HCT116 (cell line): ENCODE measurements at regions not wholly inside any gene's neighbourhood (a gene's known extent, or its start where the extent isn't known, plus 50 kb on each side); places are given as distances from the start of the nearest gene placed in this dataset.

Experiments
- ATAC-seq: fragments of 200-7000 bp; cut with Tn5 transposase; 2 replicates; pipeline ENCODE4 v1.9.1; 2020; ENCODE audit warnings: mild to moderate bottlenecking, moderate library complexity
- BruUV-seq: library from RNA; stranded (reverse); fragments of 400-500 nt; replicated peaks from 2 replicates; lab custom pipeline; 2021; lab: Mats Ljungman, UMichigan
- CTCF ChIA-PET: fragments of 300-600 bp; sonication (Branson Sonifier 250); formaldehyde crosslinking; loops from one replicate; lab custom pipeline; 2021; ENCODE audit warnings: antibody characterized with exemption; lab: Charles Lee
- POLR2A ChIA-PET: fragments of 300-600, 350-600 bp; sonication (Branson Sonifier 250); formaldehyde crosslinking; loops from one replicate; lab custom pipeline; 2021; ENCODE audit warnings: antibody characterized with exemption; lab: Charles Lee
- RAD21 ChIA-PET, 2 experiments: fragments of 300-600 bp; sonication (Branson Sonifier 250); formaldehyde crosslinking; loops; one replicate each; lab custom pipeline; 2023; ENCODE audit warnings: low total read pairs in 2 of 2; ENCODE audit not compliant: uncharacterized antibody in 2 of 2, unreplicated experiment in 2 of 2, low non-redundant PET in 1 of 2; lab: Charles Lee
- DNase-seq: peaks from one replicate; pipeline ENCODE4 v3.0.0-alpha.2; 2010; ENCODE audit warnings: low read depth, low spot score
- H2AFZ ChIP-seq: fragments of 200-600 bp; shearing (Covaris generic), sonication (generic); 2 replicates; pipeline ENCODE4 v1.6.1; 2017; ENCODE audit warnings: low read depth, mixed run types, mixed read lengths, antibody characterized with exemption, low read length; ENCODE audit not compliant: poor library complexity, severe bottlenecking
- H3K27ac ChIP-seq: 2 replicates; pipeline ENCODE4 v1.5.1; 2012; ENCODE audit warnings: low read depth, low read length
- H3K27me3 ChIP-seq: fragments of 200-600 bp; sonication (generic); 2 replicates; pipeline ENCODE4 v1.6.1; 2016; ENCODE audit warnings: mixed run types, low read length, mixed read lengths; ENCODE audit not compliant: insufficient read depth
- H3K36me3 ChIP-seq, 2 experiments: fragments of 200-500 bp in 1 of 2; fragments of 200-600 bp in 1 of 2; sonication (Bioruptor generic) in 1 of 2; sonication (generic) in 1 of 2; 2 replicates each; pipeline versions ENCODE4 v1.5.1 to v1.6.1; 2014 to 2016; ENCODE audit warnings: low read length in 2 of 2, inconsistent platforms in 1 of 2, mixed read lengths in 1 of 2, mixed run types in 1 of 2; ENCODE audit not compliant: insufficient read depth in 2 of 2, control insufficient read depth in 1 of 2
- H3K4me1 ChIP-seq, 2 experiments: fragments of 200-600 bp in 1 of 2; sonication (generic) in 1 of 2; 2 replicates each; pipeline versions ENCODE4 v1.5.1 to v1.6.1; 2012 to 2017; ENCODE audit warnings: low read length in 2 of 2, inconsistent platforms in 1 of 2, mild to moderate bottlenecking in 1 of 2, mixed read lengths in 1 of 2, mixed run types in 1 of 2, moderate library complexity in 1 of 2; ENCODE audit not compliant: insufficient read depth in 2 of 2, control insufficient read depth in 1 of 2
- H3K4me2 ChIP-seq: fragments of 200-600 bp; sonication (generic); 2 replicates; pipeline ENCODE4 v1.6.1; 2017; ENCODE audit warnings: mixed run types, low read length, mixed read lengths
- H3K4me3 ChIP-seq, 2 experiments: fragments of 200-600 bp in 1 of 2; sonication (generic) in 1 of 2; replicated peaks in 1 of 2; 2 replicates each; pipeline ENCODE4 v1.5.1; 2011 to 2016; ENCODE audit warnings: low read length in 2 of 2, control low read depth in 1 of 2, low read depth in 1 of 2, mild to moderate bottlenecking in 1 of 2, mixed read lengths in 1 of 2, mixed run types in 1 of 2
- H3K79me2 ChIP-seq: fragments of 200-600 bp; sonication (generic); 2 replicates; pipeline ENCODE4 v1.6.1; 2017; ENCODE audit warnings: mild to moderate bottlenecking, mixed run types, low read length, moderate library complexity, mixed read lengths; ENCODE audit not compliant: insufficient read depth
- H3K9ac ChIP-seq: fragments of 200-600 bp; sonication (generic); 2 replicates; pipeline ENCODE4 v1.6.1; 2016; ENCODE audit warnings: low read length, mixed read lengths
- H3K9me2 ChIP-seq: fragments of 200-600 bp; sonication (generic), shearing (Covaris generic); 2 replicates; pipeline ENCODE4 v1.6.1; 2017; ENCODE audit warnings: mixed run types, mild to moderate bottlenecking, moderate library complexity; ENCODE audit not compliant: insufficient read depth
- H3K9me3 ChIP-seq, 2 experiments: fragments of 200-500 bp in 1 of 2; fragments of 200-600 bp in 1 of 2; sonication (Bioruptor generic) in 1 of 2; sonication (generic) in 1 of 2; 2 replicates each; pipeline ENCODE4 v1.6.1; 2014 to 2017; ENCODE audit warnings: low read length in 2 of 2, mixed read lengths in 2 of 2, inconsistent platforms in 1 of 2, low read depth in 1 of 2, mild to moderate bottlenecking in 1 of 2, mixed run types in 1 of 2, moderate library complexity in 1 of 2; ENCODE audit not compliant: control insufficient read depth in 1 of 2, insufficient read depth in 1 of 2
- H4K20me1 ChIP-seq: fragments of 200-600 bp; sonication (generic), shearing (Covaris generic); 2 replicates; pipeline ENCODE4 v1.6.1; 2017; ENCODE audit warnings: mixed run types, mild to moderate bottlenecking, moderate library complexity; ENCODE audit not compliant: insufficient read depth
- CTCF ChIP-seq, 3 experiments: fragments of 200-600 bp in 1 of 3; sonication (generic) in 1 of 3; IDR thresholded peaks in 2 of 3; conservative IDR thresholded peaks in 1 of 3; 2 replicates each; pipeline ENCODE4 v1.5.1; 2012 to 2017; ENCODE audit warnings: low read depth in 2 of 3, low read length in 2 of 3, antibody characterized with exemption in 1 of 3, borderline replicate concordance in 1 of 3, control low read depth in 1 of 3, mild to moderate bottlenecking in 1 of 3, mixed read lengths in 1 of 3, mixed run types in 1 of 3, moderate library complexity in 1 of 3; ENCODE audit not compliant: insufficient read depth in 1 of 3
- EGR1 ChIP-seq: IDR thresholded peaks from 2 replicates; pipeline ENCODE4 v1.6.1; 2012; ENCODE audit warnings: low read depth
- ELF1 ChIP-seq: IDR thresholded peaks from 2 replicates; pipeline ENCODE4 v1.6.1; 2012; ENCODE audit warnings: low read depth, borderline replicate concordance
- EZH2 ChIP-seq: fragments of 200-600 bp; sonication (generic); IDR thresholded peaks from 2 replicates; pipeline ENCODE4 v1.6.1; 2017; ENCODE audit warnings: antibody characterized with exemption, mixed run types
- EZH2phosphoT487 ChIP-seq: fragments of 200-600 bp; IDR thresholded peaks from 2 replicates; pipeline ENCODE4 v1.6.1; 2018; ENCODE audit warnings: antibody characterized with exemption, borderline replicate concordance
- FOSL1 ChIP-seq: IDR thresholded peaks from 2 replicates; pipeline ENCODE4 v1.6.1; 2012; ENCODE audit warnings: low read depth
- JUND ChIP-seq: IDR thresholded peaks from 2 replicates; pipeline ENCODE4 v1.6.1; 2012
- POLR2A ChIP-seq: IDR thresholded peaks from 2 replicates; pipeline ENCODE4 v1.7.0; 2011; ENCODE audit warnings: borderline replicate concordance; ENCODE audit not compliant: insufficient read depth, insufficient read length; ENCODE audit errors: extremely low read depth
- POLR2AphosphoS5 ChIP-seq: IDR thresholded peaks from 2 replicates; pipeline ENCODE4 v1.6.1; 2011; ENCODE audit warnings: mild to moderate bottlenecking, low read depth, low read length, moderate library complexity
- REST ChIP-seq: IDR thresholded peaks from 2 replicates; pipeline ENCODE4 v1.6.1; 2012; ENCODE audit warnings: low read depth
- SIN3A ChIP-seq: IDR thresholded peaks from 2 replicates; pipeline ENCODE4 v1.6.1; 2012; ENCODE audit warnings: low read depth
- TCF7L2 ChIP-seq: IDR thresholded peaks from 2 replicates; pipeline ENCODE4 v1.7.0; 2011; ENCODE audit warnings: borderline replicate concordance, inconsistent platforms; ENCODE audit not compliant: insufficient read depth, insufficient read length; ENCODE audit errors: extremely low read depth
- ZBTB33 ChIP-seq: IDR thresholded peaks from 2 replicates; pipeline ENCODE4 v1.6.1; 2011; ENCODE audit warnings: mild to moderate bottlenecking, low read length, moderate library complexity; ENCODE audit not compliant: insufficient replicate concordance; ENCODE audit errors: extremely low read depth
- ZFX ChIP-seq: fragments of 450-650 bp; IDR thresholded peaks from 2 replicates; pipeline ENCODE4 v1.6.1; 2017
- intact Hi-C: fragments of 100-400 bp; cut with micrococcal nuclease; formaldehyde crosslinking; loops from 2 replicates; pipeline ENCODE4 v1.10.0; 2022

- H3K79me2 ChIP-seq, result no peaks in the 10 kb centered on the region
- no peak overlapping the region for H3K4me3 ChIP-seq
- ATAC-seq, result no peak
- ChIA-PET POLR2A (no interaction called here), RAD21 (no interaction called here), CTCF (no interaction called here)
- no peaks in the 10 kb centered on the region for H4K20me1 ChIP-seq
- H3K27ac ChIP-seq, result no peak overlapping the region
- no peaks in the 10 kb centered on the region for H3K4me1 ChIP-seq
- H2AFZ ChIP-seq, result no peak overlapping the region
- H3K9me3 ChIP-seq, result no peaks in the 10 kb centered on the region
- no peaks in the 10 kb centered on the region; the same call in none of the 2 replicates for H3K27me3 ChIP-seq
- H3K9me2 ChIP-seq, result no peaks in the 10 kb centered on the region
- no peak overlapping the region for H3K9ac ChIP-seq
- no TSS peak for BruUV-seq
- TF ChIP-seq ELF1 (no peak), EZH2 (no peak), EZH2phosphoT487 (no peak), SIN3A (no peak), TCF7L2 (no peak), REST (no peak), FOSL1 (no peak), EGR1 (no peak), JUND (no peak), CTCF (IDR thresholded peaks at IDR 0.05 in 2 of 3, conservative IDR thresholded peaks at IDR 0.05 in 1 of 3; ENCODE audit: borderline replicate concordance in 1 of 3, insufficient read depth in 1 of 3, low read depth in 2 of 3, low read length in 2 of 3) (no peak), ZBTB33 (no peak), POLR2AphosphoS5 (no peak), POLR2A (no peak), ZFX (no peak)
- no peak overlapping the region for H3K4me2 ChIP-seq
- intact Hi-C loops, result no loop called here
- H3K36me3 ChIP-seq, result no peaks in the 10 kb centered on the region
- no peak for DNase-seq
These were observed 986.5 kb downstream of the TUSC7 start for GRCh38 chr3:117695871-117696645.
